GM12878 (cell line): ENCODE measurements at regions not wholly inside any gene's neighbourhood (a gene's known extent, or its start where the extent isn't known, plus 50 kb on each side); places are given as distances from the start of the nearest gene placed in this dataset.

Source experiments
- ATAC-seq: fragments of 200-7000 bp; cut with Tn5 transposase; 3 replicates; pipeline ENCODE4 v1.9.1; 2020; ENCODE audit warnings: mild to moderate bottlenecking, moderate library complexity
- BruUV-seq: library from RNA; stranded (reverse); fragments of 400-500 nt; replicated peaks from 2 replicates; lab custom pipeline; 2021; lab: Mats Ljungman, UMichigan
- CTCF ChIA-PET: fragments of 300-600 bp; sonication (Branson Sonifier 250); formaldehyde crosslinking; extraction: SDS; loops from one replicate; lab custom pipeline; 2021; ENCODE audit warnings: inconsistent platforms; lab: Yijun Ruan, JAX
- POLR2A ChIA-PET: fragments of 350-600 bp; formaldehyde crosslinking; extraction: SDS; loops from one replicate; lab custom pipeline; 2021; ENCODE audit warnings: inconsistent platforms; lab: Charles Lee
- RAD21 ChIA-PET: fragments of 300-600 bp; sonication (Branson Sonifier 250); formaldehyde crosslinking; loops from one replicate; lab custom pipeline; 2023; ENCODE audit warnings: antibody characterized with exemption; ENCODE audit not compliant: unreplicated experiment; lab: Charles Lee
- SMC1A ChIA-PET: fragments of 300-600 bp; sonication (Branson Sonifier 250); formaldehyde crosslinking; loops from one replicate; lab custom pipeline; 2023; ENCODE audit not compliant: unreplicated experiment, uncharacterized antibody; lab: Charles Lee
- DNase-seq: peaks from one replicate; pipeline ENCODE4 v3.0.0-alpha.2; 2011; ENCODE audit warnings: low read depth, low spot score
- FAIRE-seq: peaks from 3 replicates; lab custom pipeline; 2011; peaks lifted over from hg19 to GRCh38; lab: Jason Lieb, UNC
- H2AFZ ChIP-seq: 2 replicates; pipeline ENCODE4 v1.6.0; 2011; ENCODE audit warnings: low read depth, low read length, control low read depth; ENCODE audit not compliant: control insufficient read depth
- H3K27ac ChIP-seq: 2 replicates; pipeline ENCODE4 v1.5.1; 2011; ENCODE audit warnings: control low read depth; ENCODE audit not compliant: control insufficient read depth, insufficient read depth
- H3K27me3 ChIP-seq, 2 experiments: replicated peaks in 1 of 2; 2 replicates each; pipeline versions ENCODE4 v1.6.0 to v1.6.1; 2011; ENCODE audit warnings: low read length in 1 of 2; ENCODE audit not compliant: control insufficient read depth in 2 of 2, insufficient read depth in 2 of 2
- H3K36me3 ChIP-seq, 2 experiments: 2 replicates each; pipeline ENCODE4 v1.5.1; 2011; ENCODE audit warnings: low read length in 1 of 2; ENCODE audit not compliant: control insufficient read depth in 2 of 2, insufficient read depth in 2 of 2
- H3K4me1 ChIP-seq: 2 replicates; pipeline ENCODE4 v1.6.1; 2011; ENCODE audit warnings: mild to moderate bottlenecking, low read length, moderate library complexity, mixed read lengths; ENCODE audit not compliant: control insufficient read depth, insufficient read depth
- H3K4me2 ChIP-seq: 2 replicates; pipeline ENCODE4 v1.6.0; 2011; ENCODE audit warnings: control low read depth; ENCODE audit not compliant: control insufficient read depth, insufficient read depth
- H3K4me3 ChIP-seq: fragments of 200-600 bp; sonication (generic); 2 replicates; pipeline ENCODE4 v1.5.1; 2016
- H3K79me2 ChIP-seq: 2 replicates; pipeline ENCODE4 v1.6.0; 2011; ENCODE audit warnings: low read length; ENCODE audit not compliant: control insufficient read depth, insufficient read depth
- H3K9ac ChIP-seq: 2 replicates; pipeline ENCODE4 v1.8.0; 2011; ENCODE audit warnings: low read length, control low read depth, mixed read lengths; ENCODE audit not compliant: control insufficient read depth, insufficient read depth
- H3K9me3 ChIP-seq: replicated peaks from 3 replicates; pipeline ENCODE4 v1.5.1; 2011; ENCODE audit warnings: mild to moderate bottlenecking, low read length; ENCODE audit not compliant: control insufficient read depth, insufficient read depth
- H4K20me1 ChIP-seq: 2 replicates; pipeline ENCODE4 v1.6.0; 2011; ENCODE audit not compliant: control insufficient read depth, insufficient read depth
- CREB1 ChIP-seq: IDR thresholded peaks from 2 replicates; pipeline ENCODE4 v1.6.1; 2012; ENCODE audit warnings: low read depth, mild to moderate bottlenecking, inconsistent platforms
- FOXM1 ChIP-seq: IDR thresholded peaks from 2 replicates; pipeline ENCODE4 v1.6.1; 2012; ENCODE audit warnings: low read depth, mild to moderate bottlenecking, inconsistent platforms, low read length, moderate library complexity
- KDM1A ChIP-seq: fragments of 200-600 bp; sonication (generic); IDR thresholded peaks from 2 replicates; pipeline ENCODE4 v1.6.1; 2016; ENCODE audit warnings: borderline replicate concordance
- KLF5 ChIP-seq: fragments of 450-650 bp; IDR thresholded peaks from 2 replicates; pipeline ENCODE4 v1.6.1; 2014; ENCODE audit warnings: mild to moderate bottlenecking; ENCODE audit not compliant: partially characterized antibody
- NFYA ChIP-seq: IDR thresholded peaks from 2 replicates; pipeline ENCODE4 v1.6.1; 2011; ENCODE audit warnings: low read depth, mild to moderate bottlenecking, low read length, improper control_type of control experiment, borderline replicate concordance
- PML ChIP-seq: IDR thresholded peaks from 2 replicates; pipeline ENCODE4 v1.6.1; 2012; ENCODE audit warnings: low read length, inconsistent platforms
- RB1 ChIP-seq: fragments of 450-650 bp; formaldehyde crosslinking; IDR thresholded peaks from 2 replicates; pipeline ENCODE4 v1.6.1; 2017; ENCODE audit warnings: mild to moderate bottlenecking, borderline replicate concordance
- RUNX3 ChIP-seq: IDR thresholded peaks from 2 replicates; pipeline ENCODE4 v1.6.1; 2012; ENCODE audit warnings: low read length, inconsistent platforms
- SMAD1 ChIP-seq: fragments of 450-650 bp; IDR thresholded peaks from 2 replicates; pipeline ENCODE4 v1.6.1; 2018; ENCODE audit warnings: mild to moderate bottlenecking, low read depth; ENCODE audit not compliant: partially characterized antibody
- SMAD5 ChIP-seq: IDR thresholded peaks from 2 replicates; pipeline ENCODE4 v1.6.1; 2016; ENCODE audit warnings: antibody characterized with exemption, low read depth
- SREBF1 ChIP-seq: IDR thresholded peaks from 2 replicates; pipeline ENCODE4 v1.6.1; 2012; ENCODE audit warnings: mild to moderate bottlenecking, low read length
- TAF1 ChIP-seq: IDR thresholded peaks from 2 replicates; pipeline ENCODE4 v1.6.1; 2011; ENCODE audit warnings: mild to moderate bottlenecking, low read depth, low read length, borderline replicate concordance
- TARDBP ChIP-seq: IDR thresholded peaks from 2 replicates; pipeline ENCODE4 v1.6.1; 2016; ENCODE audit warnings: borderline replicate concordance
- whole genome bisulfite sequencing: methylation state at CpG from one replicate; pipeline ENCODE4 v1.1.6; 2016; ENCODE audit warnings: low lambda C conversion rate; ENCODE audit not compliant: insufficient replicate concordance, insufficient coverage; ENCODE audit errors: missing lambda C conversion rate; 5-methylcytosine and 5-hydroxymethylcytosine counted together
- in situ Hi-C: fragments of 300-500 bp; cut with MboI; formaldehyde crosslinking; loops from 9 replicates; pipeline ENCODE4 v1.14.3; 2018; ENCODE audit warnings: mixed read lengths
- intact Hi-C: fragments of 100-400 bp; cut with micrococcal nuclease; formaldehyde crosslinking; loops from one replicate; pipeline ENCODE4 v1.14.2; 2022; ENCODE audit not compliant: unreplicated experiment
- TF ChIP-seq, protein P1 (sequence below): IDR thresholded peaks from 2 replicates; pipeline ENCODE4 v1.6.1; 2012; ENCODE audit warnings: low read depth, low read length, improper control_type of control experiment
- TF ChIP-seq, protein P2 (sequence below): fragments of 450-650 bp; formaldehyde crosslinking; IDR thresholded peaks from 2 replicates; pipeline ENCODE4 v1.5.0; 2022; ENCODE audit warnings: mild to moderate bottlenecking, missing genetic modification characterization
- TF ChIP-seq, protein P3 (sequence below): fragments of 450-650 bp; IDR thresholded peaks from 2 replicates; pipeline ENCODE4 v1.6.1; 2017; ENCODE audit warnings: antibody characterized with exemption, mild to moderate bottlenecking, moderate library complexity

DNA sequence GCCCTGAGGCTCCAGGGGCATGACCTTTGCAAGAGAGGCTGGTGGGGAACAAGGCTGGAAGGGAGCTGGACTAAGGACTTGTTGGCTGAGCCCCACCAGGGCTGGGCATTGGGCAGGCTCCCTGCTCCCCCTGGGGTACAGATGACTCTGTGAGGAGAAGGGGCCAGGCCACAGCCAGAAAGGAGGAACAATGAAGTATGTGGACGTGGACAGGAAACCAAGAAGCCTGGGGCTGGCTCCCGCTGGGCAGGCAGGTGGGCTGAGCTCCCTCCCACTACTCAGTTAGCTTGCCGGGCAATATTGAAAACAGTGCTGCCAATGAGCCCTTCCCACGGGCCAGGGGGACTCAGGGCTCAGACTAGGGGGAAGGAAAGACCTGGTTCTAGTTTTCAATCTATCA is 66.1 kb upstream of the SPTLC1 start:
- no peak for FAIRE-seq

More for the DNA sequence above, 66.1 kb upstream of the SPTLC1 start:
- Histone ChIP-seq H3K4me2 (0 out of 2 replicates have a peak overlapping the region, but pooled peaks have one; percentile 7), H3K9me3 (peaks cover 1% of the 10 kb centered on the region; the same call in 2 of the 3 replicates), H3K9ac (no peak overlapping the region), H3K36me3 (no peaks in the 10 kb centered on the region), H3K4me3 (no peak overlapping the region), H2AFZ (no peak overlapping the region), H3K27me3 (no peaks in the 10 kb centered on the region), H3K4me1 (peaks cover 14% of the 10 kb centered on the region), H4K20me1 (no peaks in the 10 kb centered on the region), H3K79me2 (no peaks in the 10 kb centered on the region), H3K27ac (no peak overlapping the region)
- ChIA-PET SMC1A (no interaction called here), CTCF (interaction anchor here (2.1 kb wide), 1 partner anchor 42 kb away, joined by 11 read pairs; no protein-coding TSS in a partner anchor), RAD21 (interaction anchor here (0.9 kb wide), 1 partner anchor 41 kb away, joined by 4 read pairs; no protein-coding TSS in a partner anchor), POLR2A (no interaction called here)
- no TSS peak for BruUV-seq
- DNase-seq (no peak), ATAC-seq (no peak)
- TF ChIP-seq, protein P1, sequence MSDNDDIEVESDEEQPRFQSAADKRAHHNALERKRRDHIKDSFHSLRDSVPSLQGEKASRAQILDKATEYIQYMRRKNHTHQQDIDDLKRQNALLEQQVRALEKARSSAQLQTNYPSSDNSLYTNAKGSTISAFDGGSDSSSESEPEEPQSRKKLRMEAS, result no peak
- TF ChIP-seq CREB1 (no peak), RUNX3 (no peak), KLF5 (no peak), NFYA (no peak), FOXM1 (no peak), TARDBP (no peak), PML (no peak), KDM1A (no peak), SMAD5 (no peak), SREBF1 (no peak), TAF1 (no peak), SMAD1 (no peak), RB1 (no peak)
- TF ChIP-seq, protein P2, sequence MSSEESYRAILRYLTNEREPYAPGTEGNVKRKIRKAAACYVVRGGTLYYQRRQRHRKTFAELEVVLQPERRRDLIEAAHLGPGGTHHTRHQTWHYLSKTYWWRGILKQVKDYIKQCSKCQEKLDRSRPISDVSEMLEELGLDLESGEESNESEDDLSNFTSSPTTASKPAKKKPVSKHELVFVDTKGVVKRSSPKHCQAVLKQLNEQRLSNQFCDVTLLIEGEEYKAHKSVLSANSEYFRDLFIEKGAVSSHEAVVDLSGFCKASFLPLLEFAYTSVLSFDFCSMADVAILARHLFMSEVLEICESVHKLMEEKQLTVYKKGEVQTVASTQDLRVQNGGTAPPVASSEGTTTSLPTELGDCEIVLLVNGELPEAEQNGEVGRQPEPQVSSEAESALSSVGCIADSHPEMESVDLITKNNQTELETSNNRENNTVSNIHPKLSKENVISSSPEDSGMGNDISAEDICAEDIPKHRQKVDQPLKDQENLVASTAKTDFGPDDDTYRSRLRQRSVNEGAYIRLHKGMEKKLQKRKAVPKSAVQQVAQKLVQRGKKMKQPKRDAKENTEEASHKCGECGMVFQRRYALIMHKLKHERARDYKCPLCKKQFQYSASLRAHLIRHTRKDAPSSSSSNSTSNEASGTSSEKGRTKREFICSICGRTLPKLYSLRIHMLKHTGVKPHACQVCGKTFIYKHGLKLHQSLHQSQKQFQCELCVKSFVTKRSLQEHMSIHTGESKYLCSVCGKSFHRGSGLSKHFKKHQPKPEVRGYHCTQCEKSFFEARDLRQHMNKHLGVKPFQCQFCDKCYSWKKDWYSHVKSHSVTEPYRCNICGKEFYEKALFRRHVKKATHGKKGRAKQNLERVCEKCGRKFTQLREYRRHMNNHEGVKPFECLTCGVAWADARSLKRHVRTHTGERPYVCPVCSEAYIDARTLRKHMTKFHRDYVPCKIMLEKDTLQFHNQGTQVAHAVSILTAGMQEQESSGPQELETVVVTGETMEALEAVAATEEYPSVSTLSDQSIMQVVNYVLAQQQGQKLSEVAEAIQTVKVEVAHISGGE (CRISPR knock-in tag), result no peak
- TF ChIP-seq, protein P3, sequence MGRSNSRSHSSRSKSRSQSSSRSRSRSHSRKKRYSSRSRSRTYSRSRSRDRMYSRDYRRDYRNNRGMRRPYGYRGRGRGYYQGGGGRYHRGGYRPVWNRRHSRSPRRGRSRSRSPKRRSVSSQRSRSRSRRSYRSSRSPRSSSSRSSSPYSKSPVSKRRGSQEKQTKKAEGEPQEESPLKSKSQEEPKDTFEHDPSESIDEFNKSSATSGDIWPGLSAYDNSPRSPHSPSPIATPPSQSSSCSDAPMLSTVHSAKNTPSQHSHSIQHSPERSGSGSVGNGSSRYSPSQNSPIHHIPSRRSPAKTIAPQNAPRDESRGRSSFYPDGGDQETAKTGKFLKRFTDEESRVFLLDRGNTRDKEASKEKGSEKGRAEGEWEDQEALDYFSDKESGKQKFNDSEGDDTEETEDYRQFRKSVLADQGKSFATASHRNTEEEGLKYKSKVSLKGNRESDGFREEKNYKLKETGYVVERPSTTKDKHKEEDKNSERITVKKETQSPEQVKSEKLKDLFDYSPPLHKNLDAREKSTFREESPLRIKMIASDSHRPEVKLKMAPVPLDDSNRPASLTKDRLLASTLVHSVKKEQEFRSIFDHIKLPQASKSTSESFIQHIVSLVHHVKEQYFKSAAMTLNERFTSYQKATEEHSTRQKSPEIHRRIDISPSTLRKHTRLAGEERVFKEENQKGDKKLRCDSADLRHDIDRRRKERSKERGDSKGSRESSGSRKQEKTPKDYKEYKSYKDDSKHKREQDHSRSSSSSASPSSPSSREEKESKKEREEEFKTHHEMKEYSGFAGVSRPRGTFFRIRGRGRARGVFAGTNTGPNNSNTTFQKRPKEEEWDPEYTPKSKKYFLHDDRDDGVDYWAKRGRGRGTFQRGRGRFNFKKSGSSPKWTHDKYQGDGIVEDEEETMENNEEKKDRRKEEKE, result no peak
- 24% methylated on average over 4 of the region's 4 CpGs for WGBS
- intact Hi-C loops, result no loop called here
- in situ Hi-C loops, result no loop called here
